T47D (cell line): ENCODE measurements at regions not wholly inside any gene's neighbourhood (a gene's known extent, or its start where the extent isn't known, plus 50 kb on each side); places are given as distances from the start of the nearest gene placed in this dataset.
A peak's percentile ranks its signal among the peaks of the same experiment; 100 is the strongest.

Experiments
- DNase-seq, 2 experiments: peaks; one replicate each; pipeline versions ENCODE4 v3.0.0 to v3.0.0-alpha.2; 2011 to 2012; ENCODE audit warnings: low read depth in 1 of 2, low spot score in 1 of 2
- JUND ChIP-seq: IDR thresholded peaks from 2 replicates; pipeline ENCODE4 v1.6.1; 2012; ENCODE audit warnings: low read depth
- in situ Hi-C: cut with HindIII; loops from 2 replicates; pipeline ENCODE4 v1.10.0; 2016; ENCODE audit warnings: low sequenced_read_pairs, low pct_unique_long_range_greater_than_20kb

DNA sequence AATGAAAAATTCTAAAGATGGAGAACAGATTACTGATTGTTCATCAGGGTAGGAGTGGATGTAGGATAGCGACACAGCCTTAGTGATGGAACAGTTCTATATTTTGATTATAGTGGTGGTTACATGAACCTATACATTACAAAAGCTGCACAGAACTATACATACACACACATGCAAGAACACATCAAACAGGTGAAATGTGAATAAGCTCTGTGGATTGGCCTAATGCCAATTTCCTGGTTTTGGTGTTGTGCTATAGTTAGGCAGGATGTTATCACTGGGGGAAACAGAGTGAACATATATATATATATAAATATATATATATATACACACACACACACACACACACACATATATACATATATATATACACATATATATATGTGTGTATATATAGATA, 76.4 kb upstream of the PIK3CG start:
- TF ChIP-seq JUND, result no peak
- DNase-seq, result no peak
- in situ Hi-C loops, result no loop called here

- in situ Hi-C loops, result no loop called here
- no peak for TF ChIP-seq JUND
Measured at GRCh38 chr7:106791526-106791925, 73.6 kb upstream of the PIK3CG start.

GRCh38 chr7:106792233-106792926, 72.7 kb upstream of the PIK3CG start:
- no peak for TF ChIP-seq JUND
- in situ Hi-C loops, result no loop called here
- no peak for DNase-seq

More at GRCh38 chr7:106791526-106791925, 73.6 kb upstream of the PIK3CG start:
- DNase-seq, result no peak

- in situ Hi-C loops, result no loop called here
- no peak for TF ChIP-seq JUND
- DNase-seq, result peak; percentile 13 to 36
Measured at GRCh38 chr7:106793015-106793975, 71.8 kb upstream of the PIK3CG start.

GRCh38 chr7:106794276-106795083, 70.6 kb upstream of the PIK3CG start:
- no peak for TF ChIP-seq JUND
- no peak for DNase-seq
- in situ Hi-C loops, result no loop called here

DNA sequence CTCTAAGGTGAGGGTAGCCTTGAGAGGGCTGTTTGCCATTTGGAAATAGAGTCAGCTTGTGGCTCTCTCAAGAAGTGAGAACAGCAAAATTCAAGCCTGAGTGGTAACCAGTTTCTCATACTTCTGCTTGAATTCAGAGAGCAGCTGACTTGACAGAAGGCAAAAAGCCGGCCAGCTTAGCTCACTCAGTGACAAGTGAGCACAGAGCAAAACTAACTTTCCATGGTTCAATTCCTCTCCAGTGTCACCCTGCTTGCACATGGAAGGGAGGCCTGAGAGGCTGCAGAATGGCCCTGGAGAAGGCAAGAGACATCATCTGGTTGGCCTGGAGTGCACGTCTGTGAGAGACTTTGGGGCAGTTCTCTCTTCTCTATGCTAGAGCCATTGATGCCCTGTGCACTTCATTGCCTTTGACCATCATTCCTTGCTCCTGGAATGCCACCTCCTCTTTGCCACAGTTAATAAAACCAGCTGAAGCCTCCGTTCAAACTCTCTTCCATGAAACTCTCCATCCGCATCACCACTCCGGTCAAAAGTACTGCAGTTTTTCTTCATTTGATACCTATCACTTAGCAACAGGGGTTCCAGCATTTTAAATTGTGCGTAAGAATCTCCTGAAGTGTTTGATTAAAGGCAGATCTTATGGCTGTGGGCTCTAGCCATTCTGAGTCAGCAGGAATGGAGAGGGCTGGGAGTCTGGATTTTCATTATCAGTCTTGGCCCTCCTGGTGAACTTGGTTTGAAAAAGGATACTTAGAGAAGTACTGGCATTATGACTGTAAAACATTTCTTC, 69.8 kb upstream of the PIK3CG start:
- in situ Hi-C loops, result no loop called here
- no peak for DNase-seq
- no peak for TF ChIP-seq JUND

GRCh38 chr7:106795877-106796231, 69.2 kb upstream of the PIK3CG start:
- in situ Hi-C loops, result no loop called here
- no peak for TF ChIP-seq JUND
- no peak for DNase-seq

DNA sequence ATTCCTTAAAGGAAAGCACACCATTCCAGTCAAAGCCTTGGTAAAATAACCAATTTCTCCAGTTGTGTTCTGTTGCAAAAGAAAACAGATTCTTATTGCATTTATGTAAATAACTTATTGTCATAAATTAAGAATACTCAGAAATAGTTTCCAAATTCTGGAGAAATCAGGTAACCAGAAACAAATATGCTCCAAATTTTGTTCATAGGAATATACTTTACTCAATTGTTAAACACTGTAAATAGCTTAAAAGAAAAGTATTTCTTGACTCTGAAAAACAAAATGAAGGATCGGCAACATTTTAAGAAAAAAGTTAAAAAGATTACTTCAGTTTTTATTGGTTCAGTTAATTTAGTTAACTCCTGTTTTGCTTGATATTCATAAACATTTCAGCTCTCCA, 67.1 kb upstream of the PIK3CG start:
- DNase-seq, result no peak
- no peak for TF ChIP-seq JUND
- in situ Hi-C loops, result no loop called here

DNA sequence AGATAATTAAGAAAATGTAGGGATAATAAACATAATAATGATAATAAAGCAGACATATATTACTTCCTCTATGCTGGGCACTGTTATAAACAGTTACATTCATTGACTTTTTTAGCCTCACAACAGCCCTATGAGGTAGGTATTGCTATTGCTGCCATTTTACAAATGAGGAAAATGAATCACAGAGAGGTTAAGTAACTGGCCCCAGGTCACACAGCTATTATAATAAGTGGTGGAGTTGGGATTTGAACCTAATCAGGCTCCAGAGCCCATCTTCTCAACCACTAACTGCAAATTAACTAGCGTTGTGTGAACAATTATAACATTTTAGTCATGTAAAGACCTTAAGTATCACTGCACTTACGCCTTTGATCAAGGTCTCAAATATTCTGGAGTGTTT, 62.5 kb upstream of the PIK3CG start:
- no peak for TF ChIP-seq JUND
- in situ Hi-C loops, result no loop called here
- no peak for DNase-seq

DNA sequence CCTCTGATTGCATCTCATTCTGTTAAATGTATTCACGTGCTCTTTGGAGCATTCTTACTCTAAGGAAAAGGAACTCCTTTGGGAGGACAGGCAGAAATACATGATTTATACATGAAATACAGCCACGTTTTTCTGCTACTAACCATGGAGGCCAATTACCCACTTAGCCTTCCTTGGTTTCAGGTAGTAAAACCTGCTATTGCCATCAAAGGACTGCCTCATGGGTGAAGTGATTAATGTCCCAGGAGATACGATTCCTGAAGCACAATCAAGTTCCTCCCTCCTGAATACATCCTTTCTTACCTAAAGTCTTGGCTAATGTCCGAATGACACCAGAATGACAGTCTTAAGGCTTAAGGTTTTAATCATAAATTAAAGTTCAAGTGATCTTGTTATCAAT, 58.5 kb upstream of the PIK3CG start:
- no peak for TF ChIP-seq JUND
- in situ Hi-C loops, result no loop called here
- DNase-seq, result no peak

DNA sequence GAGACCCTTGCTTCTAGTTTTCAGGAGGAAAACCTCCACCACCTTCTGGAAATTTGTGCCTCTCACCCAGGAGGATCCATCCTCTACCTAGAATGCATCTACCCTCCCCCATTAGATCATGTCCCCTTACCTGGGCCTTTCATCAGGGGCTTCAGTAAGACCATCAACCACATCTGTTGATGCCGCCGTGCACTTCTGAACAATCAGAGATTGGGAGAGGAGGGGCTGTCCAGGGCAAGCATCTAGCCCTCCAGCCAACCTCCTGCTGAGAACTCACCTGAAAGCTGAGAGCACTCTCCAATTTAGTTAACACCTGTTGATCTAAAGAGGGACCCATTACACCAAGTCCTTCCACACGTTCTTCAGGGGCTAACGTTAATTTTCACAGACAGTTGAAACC, 57.6 kb upstream of the PIK3CG start:
- no peak for TF ChIP-seq JUND
- no peak for DNase-seq
- in situ Hi-C loops, result no loop called here
